SU-DHL-6 (cell line): ENCODE measurements at regions not wholly inside any gene's neighbourhood (a gene's known extent, or its start where the extent isn't known, plus 50 kb on each side); places are given as distances from the start of the nearest gene placed in this dataset.
"Not testable (repeated sequence)": the region's sequence is repeated elsewhere in the genome, so short reads cannot be mapped to it uniquely, and the experiment has no call there.

Experiments
- H2AFZ ChIP-seq: fragments of 200-600 bp; sonication (generic); 2 replicates; pipeline ENCODE4 v1.6.1; 2014; ENCODE audit warnings: low read depth, mild to moderate bottlenecking, moderate library complexity, mixed read lengths, antibody characterized with exemption, low read length; ENCODE audit not compliant: severe bottlenecking
- H3F3A ChIP-seq: fragments of 200-600 bp; shearing (Covaris generic); 2 replicates; pipeline ENCODE4 v1.6.0; 2016; ENCODE audit warnings: antibody characterized with exemption, mild to moderate bottlenecking; ENCODE audit not compliant: insufficient read depth
- H3K27ac ChIP-seq: fragments of 200-600 bp; sonication (generic); 2 replicates; pipeline ENCODE4 v1.5.1; 2016; ENCODE audit warnings: low read depth, mild to moderate bottlenecking, low read length, moderate library complexity, mixed read lengths
- H3K27me3 ChIP-seq: fragments of 200-600 bp; sonication (generic), shearing (Covaris generic); 2 replicates; pipeline ENCODE4 v1.6.0; 2014; ENCODE audit warnings: mild to moderate bottlenecking, low read length
- H3K36me3 ChIP-seq: fragments of 200-600 bp; sonication (generic); 2 replicates; pipeline ENCODE4 v1.6.1; 2014; ENCODE audit warnings: mild to moderate bottlenecking, low read length, mixed read lengths
- H3K4me2 ChIP-seq: fragments of 300-600, 200-600 bp; shearing (Covaris generic), sonication (generic); 2 replicates; pipeline ENCODE4 v1.6.0; 2014; ENCODE audit warnings: low read length, low read depth, mild to moderate bottlenecking; ENCODE audit not compliant: poor library complexity, severe bottlenecking
- H3K4me3 ChIP-seq: fragments of 200-600 bp; sonication (generic); 2 replicates; pipeline ENCODE4 v1.5.1; 2014; ENCODE audit warnings: antibody characterized with exemption, low read length, mild to moderate bottlenecking, mixed read lengths; ENCODE audit not compliant: insufficient read depth, poor library complexity, severe bottlenecking
- H3K79me2 ChIP-seq: fragments of 200-600 bp; sonication (generic); 2 replicates; pipeline ENCODE4 v1.6.1; 2014; ENCODE audit warnings: mild to moderate bottlenecking, low read length, moderate library complexity; ENCODE audit not compliant: insufficient read depth
- H3K9ac ChIP-seq: fragments of 200-600 bp; sonication (generic); 2 replicates; pipeline ENCODE4 v1.7.0; 2014; ENCODE audit warnings: mild to moderate bottlenecking, low read length
- H3K9me2 ChIP-seq: fragments of 200-600 bp; sonication (generic); replicated peaks from 2 replicates; pipeline ENCODE4 v1.6.1; 2014; ENCODE audit warnings: low read length; ENCODE audit not compliant: insufficient read depth
- H3K9me3 ChIP-seq: fragments of 200-600 bp; sonication (generic); 2 replicates; pipeline ENCODE4 v1.6.1; 2014; ENCODE audit warnings: low read length, mixed read lengths; ENCODE audit not compliant: insufficient read depth
- H4K20me1 ChIP-seq: fragments of 200-600 bp; sonication (generic); 2 replicates; pipeline ENCODE4 v1.6.1; 2014; ENCODE audit warnings: low read depth, mild to moderate bottlenecking, antibody characterized with exemption, low read length, moderate library complexity, mixed read lengths

DNA sequence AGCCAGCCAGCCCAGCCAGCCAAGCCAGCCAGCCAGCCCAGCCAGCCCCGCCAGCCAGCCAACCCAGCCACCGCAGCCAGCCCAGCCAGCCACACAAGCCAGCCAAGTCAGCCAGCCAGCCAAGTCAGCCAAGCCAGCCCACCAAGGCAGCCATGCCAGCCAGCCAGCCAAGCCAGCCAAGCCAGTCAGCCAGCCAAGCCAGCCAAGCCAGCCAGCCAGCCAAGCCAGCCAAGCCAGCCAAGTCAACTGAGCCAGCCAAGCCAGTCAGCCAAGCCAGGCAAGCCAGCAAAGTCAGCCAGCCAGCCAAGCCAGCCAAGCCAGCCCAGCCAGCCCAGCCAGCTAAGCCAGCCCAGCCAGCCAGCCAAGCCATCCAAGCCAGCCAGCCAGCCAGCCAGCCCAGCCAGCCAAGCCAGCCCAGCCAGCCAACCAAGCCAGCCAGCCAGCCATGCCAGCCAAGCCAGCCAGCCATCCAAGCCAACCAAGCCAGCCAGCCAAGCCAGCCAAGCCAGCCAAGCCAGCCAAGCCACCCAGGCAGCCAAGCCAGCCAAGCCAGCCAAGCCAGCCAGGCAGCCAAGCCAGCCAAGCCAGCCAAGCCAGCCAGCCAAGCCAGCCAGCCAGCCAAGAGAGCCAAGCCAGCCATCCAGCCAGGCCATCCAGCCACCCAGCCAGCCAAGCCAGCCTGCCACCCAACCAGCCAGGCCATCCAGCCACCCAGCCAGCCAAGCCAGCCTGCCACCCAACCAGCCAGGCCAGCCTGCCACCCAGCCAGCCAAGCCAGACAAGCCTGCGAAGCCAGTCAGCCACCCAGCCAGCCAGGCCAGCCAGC lies 329.9 kb upstream of the PLGLB2 start:
- not testable (repeated sequence) for H3K9ac ChIP-seq, H4K20me1 ChIP-seq, H3K27me3 ChIP-seq, H3K4me2 ChIP-seq, H3K4me3 ChIP-seq, H3F3A ChIP-seq, H2AFZ ChIP-seq, H3K79me2 ChIP-seq, H3K9me3 ChIP-seq, H3K27ac ChIP-seq, H3K9me2 ChIP-seq, H3K36me3 ChIP-seq

- not testable (repeated sequence) for H3K9ac ChIP-seq, H3K9me3 ChIP-seq, H3K79me2 ChIP-seq, H3K27ac ChIP-seq, H3K27me3 ChIP-seq, H3K36me3 ChIP-seq, H3K4me2 ChIP-seq, H3K4me3 ChIP-seq, H3F3A ChIP-seq, H2AFZ ChIP-seq, H3K9me2 ChIP-seq, H4K20me1 ChIP-seq
Observed at GRCh38 chr2:87418823-87419822, 328.8 kb upstream of the PLGLB2 start.

- H4K20me1 ChIP-seq, H3K9me2 ChIP-seq, H3K36me3 ChIP-seq, H3K27me3 ChIP-seq, H3K4me2 ChIP-seq, H3K4me3 ChIP-seq, H3K9ac ChIP-seq, H3K79me2 ChIP-seq, H3K27ac ChIP-seq, H2AFZ ChIP-seq, H3F3A ChIP-seq, H3K9me3 ChIP-seq: not testable (repeated sequence)
Observed at GRCh38 chr2:87419980-87420379, 327.9 kb upstream of the PLGLB2 start.

- H3K36me3 ChIP-seq, H3K79me2 ChIP-seq, H3K4me3 ChIP-seq, H4K20me1 ChIP-seq, H3K27ac ChIP-seq, H3K9ac ChIP-seq, H3F3A ChIP-seq, H3K9me2 ChIP-seq, H3K9me3 ChIP-seq, H2AFZ ChIP-seq, H3K4me2 ChIP-seq, H3K27me3 ChIP-seq: not testable (repeated sequence)
Observed at GRCh38 chr2:87420954-87421353, 326.9 kb upstream of the PLGLB2 start.

- H3K36me3 ChIP-seq, H3F3A ChIP-seq, H3K27ac ChIP-seq, H3K9me2 ChIP-seq, H3K79me2 ChIP-seq, H3K9ac ChIP-seq, H3K9me3 ChIP-seq, H3K4me2 ChIP-seq, H3K27me3 ChIP-seq, H4K20me1 ChIP-seq, H2AFZ ChIP-seq, H3K4me3 ChIP-seq: not testable (repeated sequence)
Observed at GRCh38 chr2:87423796-87424762, 323.8 kb upstream of the PLGLB2 start.

DNA sequence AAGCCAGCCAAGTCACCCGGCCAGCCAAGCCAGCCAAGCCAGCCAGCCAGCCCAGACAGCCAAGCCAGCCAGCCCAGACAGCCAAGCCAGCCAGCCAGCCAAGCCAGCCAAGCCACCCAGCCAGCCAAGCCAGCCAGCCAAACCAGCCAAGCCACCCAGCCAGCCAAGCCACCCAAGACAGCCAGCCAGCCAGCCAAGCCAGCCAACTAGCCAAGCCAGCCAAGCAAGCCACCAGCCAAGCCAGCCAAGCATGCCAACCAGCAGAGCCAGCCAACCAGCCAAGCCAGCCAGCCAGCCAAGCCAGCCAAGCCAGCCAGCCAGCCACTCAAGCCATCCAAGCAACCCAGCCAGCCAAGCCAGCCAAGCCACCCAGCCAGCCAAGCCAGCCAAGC lies 323.1 kb upstream of the PLGLB2 start:
- not testable (repeated sequence) for H3K36me3 ChIP-seq, H3K9me2 ChIP-seq

DNA sequence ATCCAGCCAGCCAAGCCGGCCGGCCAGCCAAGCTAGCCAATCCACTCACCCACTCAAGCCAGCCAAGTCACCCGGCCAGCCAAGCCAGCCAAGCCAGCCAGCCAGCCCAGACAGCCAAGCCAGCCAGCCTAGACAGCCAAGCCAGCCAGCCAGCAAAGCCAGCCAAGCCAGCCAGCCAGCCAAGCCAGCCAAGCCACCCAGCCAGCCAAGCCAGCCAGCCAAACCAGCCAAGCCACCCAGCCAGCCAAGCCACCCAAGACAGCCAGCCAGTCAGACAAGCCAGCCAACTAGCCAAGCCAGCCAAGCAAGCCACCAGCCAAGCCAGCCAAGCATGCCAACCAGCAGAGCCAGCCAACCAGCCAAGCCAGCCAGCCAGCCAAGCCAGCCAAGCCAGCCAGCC lies 322.7 kb upstream of the PLGLB2 start:
- not testable (repeated sequence) for H3F3A ChIP-seq, H4K20me1 ChIP-seq, H3K9me2 ChIP-seq, H3K36me3 ChIP-seq, H2AFZ ChIP-seq, H3K4me2 ChIP-seq, H3K79me2 ChIP-seq, H3K27ac ChIP-seq, H3K9me3 ChIP-seq, H3K9ac ChIP-seq, H3K27me3 ChIP-seq, H3K4me3 ChIP-seq

More for the DNA sequence above, 323.1 kb upstream of the PLGLB2 start:
- H3K9ac ChIP-seq, H2AFZ ChIP-seq, H3K9me3 ChIP-seq, H3K27me3 ChIP-seq, H4K20me1 ChIP-seq, H3K79me2 ChIP-seq, H3K4me3 ChIP-seq, H3F3A ChIP-seq, H3K27ac ChIP-seq, H3K4me2 ChIP-seq: not testable (repeated sequence)
